A549 (cell line): ENCODE measurements at regions not wholly inside any gene's neighbourhood (a gene's known extent, or its start where the extent isn't known, plus 50 kb on each side); places are given as distances from the start of the nearest gene placed in this dataset.

Source experiments
- CEBPB ChIP-seq, 2 experiments: fragments of >200 bp in 1 of 2; sonication (Bioruptor Twin) in 1 of 2; formaldehyde crosslinking in 1 of 2; IDR thresholded peaks; 2 replicates each; pipeline ENCODE4 v1.6.1; 2012 to 2016
- CHD2 ChIP-seq: fragments of 150-350 bp; IDR thresholded peaks from 2 replicates; pipeline ENCODE4 v1.6.1; 2014; ENCODE audit warnings: low read length; ENCODE audit not compliant: partially characterized antibody
- CTCF ChIP-seq: fragments of >200 bp; sonication (Bioruptor Twin); formaldehyde crosslinking; IDR thresholded peaks from 3 replicates; pipeline ENCODE4 v1.5.1; 2016
- E2F6 ChIP-seq: IDR thresholded peaks from 2 replicates; pipeline ENCODE4 v1.6.1; 2012; ENCODE audit warnings: low read depth, borderline replicate concordance
- ESRRA ChIP-seq: fragments of 150-350 bp; IDR thresholded peaks from 2 replicates; pipeline ENCODE4 v1.6.1; 2014; ENCODE audit warnings: mild to moderate bottlenecking, low read length, borderline replicate concordance
- FOSL2 ChIP-seq, 2 experiments: fragments of 450-650 bp in 1 of 2; fragments of >200 bp in 1 of 2; sonication (Bioruptor Twin) in 1 of 2; formaldehyde crosslinking; IDR thresholded peaks; 2 replicates each; pipeline versions ENCODE4 v1.5.0 to v1.6.1; 2016 to 2020; ENCODE audit warnings: mild to moderate bottlenecking in 1 of 2, moderate library complexity in 1 of 2
- MAZ ChIP-seq: fragments of 150-350 bp; IDR thresholded peaks from 2 replicates; pipeline ENCODE4 v1.6.1; 2014; ENCODE audit warnings: antibody characterized with exemption, low read depth, low read length, borderline replicate concordance
- RAD21 ChIP-seq, 2 experiments: fragments of >200 bp in 1 of 2; sonication (Bioruptor Twin) in 1 of 2; formaldehyde crosslinking in 1 of 2; IDR thresholded peaks in 1 of 2; conservative IDR thresholded peaks in 1 of 2; 2 replicates in 1 of 2; 3 replicates in 1 of 2; pipeline ENCODE4 v1.6.1; 2012 to 2018; ENCODE audit warnings: inconsistent platforms in 1 of 2
- RCOR1 ChIP-seq: fragments of 150-350 bp; IDR thresholded peaks from 2 replicates; pipeline ENCODE4 v1.6.1; 2014; ENCODE audit warnings: antibody characterized with exemption, low read length, low read depth
- RNF2 ChIP-seq: fragments of 200-600 bp; sonication (generic); IDR thresholded peaks from 2 replicates; pipeline ENCODE4 v1.6.1; 2016; ENCODE audit warnings: low read depth, mild to moderate bottlenecking, antibody characterized with exemption, moderate library complexity, borderline replicate concordance

GRCh38 chr13:44108331-44108858 is 228.7 kb downstream of the LACC1 start:
- no peak for TF ChIP-seq CTCF
- TF ChIP-seq E2F6 = no peak
- peak; percentile 14 to 79; a peak in 2 of 4 replicates for TF ChIP-seq CEBPB (IDR thresholded peaks at IDR 0.05)
- TF ChIP-seq FOSL2 (IDR thresholded peaks at IDR 0.05) = 0 out of 2 replicates have a peak, but pooled peaks have one; percentile 27
- peak; percentile 78 for TF ChIP-seq FOSL2 (CRISPR knock-in tag; IDR thresholded peaks at IDR 0.05)
- TF ChIP-seq RCOR1 = no peak
- no peak for TF ChIP-seq MAZ
- no peak for TF ChIP-seq CHD2
- TF ChIP-seq RNF2 = no peak
- 0 out of 5 replicates have a peak, but pooled peaks of 1 of the 2 experiments have one; percentile 25 for TF ChIP-seq RAD21 (conservative IDR thresholded peaks at IDR 0.05 in 1 of 2, IDR thresholded peaks at IDR 0.05 in 1 of 2)
- TF ChIP-seq ESRRA = no peak; the same call in 1 of the 2 replicates
